OCI-LY3 (cell line): ENCODE measurements at regions not wholly inside any gene's neighbourhood (a gene's known extent, or its start where the extent isn't known, plus 50 kb on each side); places are given as distances from the start of the nearest gene placed in this dataset.

Experiments
- H2AFZ ChIP-seq: fragments of 200-600, 300-600 bp; shearing (Covaris generic); 2 replicates; pipeline ENCODE4 v1.6.0; 2014; ENCODE audit warnings: antibody characterized with exemption, low read depth, low read length
- H3K27ac ChIP-seq: fragments of 200-600, 300-600 bp; sonication (generic); 2 replicates; pipeline ENCODE4 v1.5.1; 2014; ENCODE audit warnings: mild to moderate bottlenecking, low read length, moderate library complexity, mixed read lengths
- H3K27me3 ChIP-seq: fragments of 200-600, 300-600 bp; sonication (generic); 2 replicates; pipeline ENCODE4 v1.6.1; 2014; ENCODE audit warnings: low read depth, low read length, mixed read lengths
- H3K36me3 ChIP-seq: fragments of 200-600, 300-600 bp; sonication (generic); replicated peaks from 2 replicates; pipeline ENCODE3; 2014; ENCODE audit warnings: low read depth, low read length, mixed read lengths
- H3K4me1 ChIP-seq: fragments of 300-600, 200-600 bp; sonication (generic); 2 replicates; pipeline ENCODE4 v1.6.1; 2014; ENCODE audit warnings: low read length, mixed read lengths
- H3K4me2 ChIP-seq: fragments of 200-600, 300-600 bp; sonication (generic); 2 replicates; pipeline ENCODE4 v1.6.1; 2014; ENCODE audit warnings: low read length, mixed read lengths
- H3K4me3 ChIP-seq: fragments of 300-600, 200-600 bp; sonication (generic); 2 replicates; pipeline ENCODE4 v1.5.1; 2014; ENCODE audit warnings: antibody characterized with exemption, mild to moderate bottlenecking, low read length, moderate library complexity
- H3K79me2 ChIP-seq: fragments of 300-600, 200-600 bp; shearing (Covaris generic); 2 replicates; pipeline ENCODE4 v1.6.1; 2014; ENCODE audit warnings: mild to moderate bottlenecking, low read length, mixed read lengths
- H3K9ac ChIP-seq: fragments of 300-600, 200-600 bp; shearing (Covaris generic); 2 replicates; pipeline ENCODE4 v1.6.0; 2014; ENCODE audit warnings: mild to moderate bottlenecking, low read length, moderate library complexity
- H3K9me3 ChIP-seq: fragments of 200-600, 300-600 bp; shearing (Covaris generic); 2 replicates; pipeline ENCODE4 v1.6.1; 2014; ENCODE audit warnings: low read length, mixed read lengths; ENCODE audit not compliant: insufficient read depth
- H4K20me1 ChIP-seq: fragments of 200-600, 300-600 bp; sonication (generic); 2 replicates; pipeline ENCODE4 v1.6.1; 2016; ENCODE audit warnings: low read length, mixed read lengths; ENCODE audit not compliant: insufficient read depth
- CTCF ChIP-seq: fragments of 200-600, 300-600 bp; sonication (generic); IDR thresholded peaks from 2 replicates; pipeline ENCODE4 v1.5.1; 2014; ENCODE audit warnings: antibody characterized with exemption, low read length, low read depth
- EZH2phosphoT487 ChIP-seq: fragments of 200-600 bp; shearing (Covaris generic); IDR thresholded peaks from 2 replicates; pipeline ENCODE4 v1.6.1; 2018; ENCODE audit warnings: antibody characterized with exemption, mixed run types, low read depth

GRCh38 chr5:56692359-56693219 is 122.8 kb upstream of the MAP3K1 start:
- H4K20me1 ChIP-seq, result no peaks in the 10 kb centered on the region
- H2AFZ ChIP-seq, result no peak overlapping the region
- H3K36me3 ChIP-seq, result no peaks in the 10 kb centered on the region
- H3K9me3 ChIP-seq, result no peaks in the 10 kb centered on the region
- no peak for TF ChIP-seq EZH2phosphoT487
- TF ChIP-seq CTCF, result no peak
- no peaks in the 10 kb centered on the region for H3K27me3 ChIP-seq
- H3K9ac ChIP-seq, result no peak overlapping the region
- H3K4me3 ChIP-seq, result no peak overlapping the region
- no peak overlapping the region for H3K4me2 ChIP-seq
- H3K79me2 ChIP-seq, result no peaks in the 10 kb centered on the region
- H3K4me1 ChIP-seq, result peaks cover 34% of the 10 kb centered on the region
- no peak overlapping the region for H3K27ac ChIP-seq

GRCh38 chr5:56688402-56688801 is 126.9 kb upstream of the MAP3K1 start:
- Histone ChIP-seq H3K4me3 (no peak overlapping the region), H2AFZ (no peak overlapping the region), H3K79me2 (no peaks in the 10 kb centered on the region), H3K9ac (no peak overlapping the region), H3K9me3 (peaks cover 3% of the 10 kb centered on the region; the same call in 1 of the 2 replicates), H3K36me3 (no peaks in the 10 kb centered on the region), H4K20me1 (no peaks in the 10 kb centered on the region), H3K27ac (no peak overlapping the region), H3K4me1 (peaks cover 56% of the 10 kb centered on the region), H3K4me2 (no peak overlapping the region), H3K27me3 (no peaks in the 10 kb centered on the region)
- no peak for TF ChIP-seq EZH2phosphoT487
- no peak for TF ChIP-seq CTCF

- 0 out of 2 replicates have a peak overlapping the region, but pooled peaks have one; percentile 44 for H2AFZ ChIP-seq
- no peaks in the 10 kb centered on the region for H3K36me3 ChIP-seq
- H3K27ac ChIP-seq, result peak overlapping the region; percentile 70
- H3K4me2 ChIP-seq, result peak overlapping the region; percentile 77
- H3K27me3 ChIP-seq, result no peaks in the 10 kb centered on the region
- H3K9ac ChIP-seq, result peak overlapping the region; percentile 52
- TF ChIP-seq EZH2phosphoT487, result no peak
- no peak for TF ChIP-seq CTCF
- no peaks in the 10 kb centered on the region for H4K20me1 ChIP-seq
- H3K79me2 ChIP-seq, result no peaks in the 10 kb centered on the region
- H3K4me3 ChIP-seq, result peak overlapping the region; percentile 62
- peaks cover 50% of the 10 kb centered on the region for H3K4me1 ChIP-seq
- H3K9me3 ChIP-seq, result peaks cover 3% of the 10 kb centered on the region; the same call in 1 of the 2 replicates
Observed at GRCh38 chr5:56686337-56687195, 128.8 kb upstream of the MAP3K1 start.
